K562 (cell line): ENCODE measurements at regions not wholly inside any gene's neighbourhood (a gene's known extent, or its start where the extent isn't known, plus 50 kb on each side); places are given as distances from the start of the nearest gene placed in this dataset.
"Not testable (repeated sequence)": the region's sequence is repeated elsewhere in the genome, so short reads cannot be mapped to it uniquely, and the experiment has no call there.

Experiments
- ATAC-seq: fragments of 200-7000 bp; cut with Tn5 transposase; 3 replicates; pipeline ENCODE4 v1.9.1; 2020; ENCODE audit warnings: moderate library complexity
- BruUV-seq: library from RNA; stranded (reverse); fragments of 400-500 nt; replicated peaks from 2 replicates; lab custom pipeline; 2021; lab: Mats Ljungman, UMichigan
- CTCF ChIA-PET: fragments of 300-600 bp; formaldehyde crosslinking; extraction: SDS; loops from one replicate; lab custom pipeline; 2021; ENCODE audit warnings: low intra/inter-chr PET ratio; lab: Yijun Ruan, JAX
- POLR2A ChIA-PET: fragments of 300-600, 350-650 bp; sonication (Branson Sonifier 250); formaldehyde crosslinking; extraction: SDS; loops from one replicate; lab custom pipeline; 2021; ENCODE audit warnings: antibody characterized with exemption, inconsistent platforms; lab: Yijun Ruan, JAX
- DNase-seq, 4 experiments: peaks; one replicate each; pipeline versions ENCODE4 v3.0.0 to v3.0.0-alpha.2; 2011 to 2018; ENCODE audit warnings: low spot score in 3 of 4, mixed read lengths in 3 of 4; ENCODE audit errors: extremely low read depth in 1 of 4
- FAIRE-seq: peaks from 2 replicates; lab custom pipeline; 2011; peaks lifted over from hg19 to GRCh38; lab: Jason Lieb, UNC
- H2AFZ ChIP-seq: 2 replicates; pipeline ENCODE4 v1.6.0; 2011; ENCODE audit warnings: low read depth, low read length, control low read depth, inconsistent platforms
- H3K27ac ChIP-seq: fragments of 200-600 bp; 3 replicates; pipeline ENCODE4 v1.8.0; 2011; ENCODE audit warnings: low read depth, mild to moderate bottlenecking, control low read depth, inconsistent platforms, low read length, moderate library complexity, mixed read lengths; ENCODE audit errors: extremely low read depth
- H3K27me3 ChIP-seq, 2 experiments: fragments of 300-600 bp in 1 of 2; 2 replicates in 1 of 2; 3 replicates in 1 of 2; pipeline versions ENCODE4 v1.6.0 to v1.8.0; 2011; ENCODE audit warnings: inconsistent platforms in 2 of 2, low read length in 2 of 2, mild to moderate bottlenecking in 1 of 2, mixed read lengths in 1 of 2, moderate library complexity in 1 of 2; ENCODE audit not compliant: control insufficient read depth in 2 of 2, insufficient read depth in 2 of 2
- H3K36me3 ChIP-seq: fragments of 300-600 bp; 3 replicates; pipeline ENCODE4 v1.8.0; 2011; ENCODE audit warnings: mild to moderate bottlenecking, low read length, inconsistent platforms; ENCODE audit not compliant: control insufficient read depth, insufficient read depth
- H3K4me1 ChIP-seq, 2 experiments: fragments of 200-600 bp in 1 of 2; replicated peaks in 1 of 2; 2 replicates in 1 of 2; 3 replicates in 1 of 2; pipeline versions ENCODE4 v1.5.1 to v1.8.0; 2011; ENCODE audit warnings: inconsistent platforms in 2 of 2, low read length in 2 of 2, mild to moderate bottlenecking in 1 of 2, mixed read lengths in 1 of 2, moderate library complexity in 1 of 2; ENCODE audit not compliant: control insufficient read depth in 2 of 2, insufficient read depth in 2 of 2
- H3K4me2 ChIP-seq: 2 replicates; pipeline ENCODE4 v1.6.1; 2011; ENCODE audit warnings: low read length, control low read depth, inconsistent platforms, mixed read lengths; ENCODE audit not compliant: insufficient read depth
- H3K4me3 ChIP-seq: fragments of 200-600 bp; sonication (generic), shearing (Covaris generic); 2 replicates; pipeline ENCODE4 v1.5.1; 2016; ENCODE audit warnings: control low read depth, inconsistent platforms
- H3K79me2 ChIP-seq: fragments of 200-600 bp; 3 replicates; pipeline ENCODE4 v1.8.0; 2011; ENCODE audit warnings: low read length, inconsistent platforms; ENCODE audit not compliant: control insufficient read depth, insufficient read depth
- H3K9ac ChIP-seq, 2 experiments: 2 replicates each; pipeline versions ENCODE4 v1.6.0 to v1.6.1; 2011; ENCODE audit warnings: low read depth in 2 of 2, low read length in 2 of 2, control low read depth in 1 of 2, inconsistent platforms in 1 of 2, mild to moderate bottlenecking in 1 of 2, mixed read lengths in 1 of 2; ENCODE audit not compliant: insufficient read depth in 1 of 2
- H3K9me1 ChIP-seq: one replicate; pipeline ENCODE4 v1.6.0; 2011; ENCODE audit warnings: inconsistent platforms, mild to moderate bottlenecking, low read length, moderate library complexity; ENCODE audit not compliant: control insufficient read depth, insufficient read depth
- H3K9me3 ChIP-seq: replicated peaks from 2 replicates; pipeline ENCODE4 v1.5.1; 2011; ENCODE audit warnings: low read depth, low read length, inconsistent platforms; ENCODE audit not compliant: control insufficient read depth, insufficient read depth
- H4K20me1 ChIP-seq: replicated peaks from 2 replicates; pipeline ENCODE4 v1.6.1; 2011; ENCODE audit warnings: low read length, inconsistent platforms, mixed read lengths; ENCODE audit not compliant: control insufficient read depth, insufficient read depth
- CBX2 ChIP-seq: fragments of 200-600 bp; sonication (generic); IDR thresholded peaks from one replicate; pipeline ENCODE4 v1.6.1; 2012; ENCODE audit warnings: mild to moderate bottlenecking, low read length, inconsistent platforms; ENCODE audit not compliant: insufficient read depth, poor library complexity, severe bottlenecking
- CCAR2 ChIP-seq: fragments of 200-400 bp; formaldehyde crosslinking; IDR thresholded peaks from 2 replicates; pipeline ENCODE4 v1.6.1; 2017; ENCODE audit warnings: mild to moderate bottlenecking, low read depth, low read length
- HDAC6 ChIP-seq: IDR thresholded peaks from 2 replicates; pipeline ENCODE4 v1.6.1; 2012; ENCODE audit warnings: low read depth, mild to moderate bottlenecking, control low read depth, inconsistent platforms, low read length, moderate library complexity
- NFIX ChIP-seq: fragments of 250-450 bp; sonication (Bioruptor Pico); IDR thresholded peaks from 2 replicates; pipeline ENCODE4 v1.4.0; 2020; ENCODE audit warnings: low read depth, mild to moderate bottlenecking, moderate library complexity
- PYGO2 ChIP-seq: fragments of 450-650 bp; IDR thresholded peaks from 2 replicates; pipeline ENCODE4 v1.6.1; 2016; ENCODE audit warnings: mild to moderate bottlenecking, missing genetic modification characterization, moderate library complexity, missing compliant biosample characterization
- SREBF1 ChIP-seq: fragments of 150-350 bp; IDR thresholded peaks from 2 replicates; pipeline ENCODE4 v1.6.1; 2014; ENCODE audit warnings: antibody characterized with exemption, low read depth, low read length, borderline replicate concordance
- ZC3H11A ChIP-seq: IDR thresholded peaks from 2 replicates; pipeline ENCODE4 v1.6.1; 2012; ENCODE audit warnings: low read depth, low read length, improper control_type of control experiment
- ZNF445 ChIP-seq: fragments of 250-450 bp; sonication (Bioruptor Pico); IDR thresholded peaks from 2 replicates; pipeline ENCODE4 v1.4.0; 2020; ENCODE audit warnings: low read depth, mild to moderate bottlenecking, moderate library complexity
- WGBS: fragments of 100-300 bp; shearing (Covaris generic); methylation state at CpG from one replicate; pipeline ENCODE4 v1.1.6; 2016; ENCODE audit warnings: low coverage, mixed read lengths; ENCODE audit not compliant: insufficient coverage; ENCODE audit errors: missing lambda C conversion rate; 5-methylcytosine and 5-hydroxymethylcytosine counted together
- in situ Hi-C: fragments of 300-500 bp; cut with MboI; formaldehyde crosslinking; loops from 4 replicates; pipeline ENCODE4 v1.15.0; 2018; ENCODE audit warnings: inconsistent platforms, mixed read lengths
- intact Hi-C: fragments of 100-400 bp; cut with micrococcal nuclease; formaldehyde crosslinking; loops from 2 replicates; pipeline ENCODE4 v1.14.2; 2022
- TF ChIP-seq, protein P1 (sequence below): fragments of 200-800 bp; sonication (Bioruptor generic); IDR thresholded peaks from 2 replicates; pipeline ENCODE4 v1.6.1; 2017; ENCODE audit warnings: missing genetic modification characterization, missing compliant biosample characterization

DNA sequence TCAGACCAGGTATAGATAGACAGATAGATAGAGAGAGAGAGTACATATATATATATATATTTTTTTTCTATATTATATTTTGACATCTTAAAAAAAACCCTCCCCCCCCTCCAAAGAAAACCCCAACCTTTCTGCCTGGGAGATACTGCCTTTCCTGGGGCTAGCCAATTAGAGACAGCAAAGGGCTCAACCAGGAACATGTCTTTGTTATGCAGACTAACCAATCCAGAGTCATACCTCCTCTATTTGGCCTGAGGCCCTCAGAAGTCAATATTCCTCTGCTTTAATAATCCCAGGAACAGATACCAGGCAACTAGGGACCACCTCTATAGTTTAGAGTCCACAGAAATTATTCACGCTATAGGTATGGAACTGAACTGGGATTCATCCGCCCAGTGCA lies 135.6 kb upstream of the MAD2L1 start:
- 0% methylated on average over 2 of the region's 2 CpGs for WGBS
- H3K27me3 ChIP-seq, result no peaks in the 10 kb centered on the region
- H3K9me1 ChIP-seq, result no peaks in the 10 kb centered on the region
- no peak overlapping the region for H3K27ac ChIP-seq
- intact Hi-C loops (no loop called here), in situ Hi-C loops (no loop called here)
- ChIA-PET POLR2A (no interaction called here), CTCF (no interaction called here)
- H3K4me3 ChIP-seq, result no peak overlapping the region
- H3K79me2 ChIP-seq, result no peaks in the 10 kb centered on the region
- BruUV-seq, result no TSS peak
- no peaks in the 10 kb centered on the region for H3K9me3 ChIP-seq
- DNase-seq, result no peak
- no peak for FAIRE-seq
- H2AFZ ChIP-seq, result no peak overlapping the region
- no peaks in the 10 kb centered on the region for H4K20me1 ChIP-seq
- no peaks in the 10 kb centered on the region for H3K4me1 ChIP-seq
- H3K9ac ChIP-seq, result no peak overlapping the region
- no peaks in the 10 kb centered on the region for H3K36me3 ChIP-seq
- ATAC-seq, result no peak
- TF ChIP-seq PYGO2 (no peak), CCAR2 (no peak), SREBF1 (no peak), HDAC6 (no peak), ZNF445 (no peak), NFIX (CRISPR knock-in tag) (no peak), ZC3H11A (no peak), CBX2 (no peak)
- TF ChIP-seq, protein P1, sequence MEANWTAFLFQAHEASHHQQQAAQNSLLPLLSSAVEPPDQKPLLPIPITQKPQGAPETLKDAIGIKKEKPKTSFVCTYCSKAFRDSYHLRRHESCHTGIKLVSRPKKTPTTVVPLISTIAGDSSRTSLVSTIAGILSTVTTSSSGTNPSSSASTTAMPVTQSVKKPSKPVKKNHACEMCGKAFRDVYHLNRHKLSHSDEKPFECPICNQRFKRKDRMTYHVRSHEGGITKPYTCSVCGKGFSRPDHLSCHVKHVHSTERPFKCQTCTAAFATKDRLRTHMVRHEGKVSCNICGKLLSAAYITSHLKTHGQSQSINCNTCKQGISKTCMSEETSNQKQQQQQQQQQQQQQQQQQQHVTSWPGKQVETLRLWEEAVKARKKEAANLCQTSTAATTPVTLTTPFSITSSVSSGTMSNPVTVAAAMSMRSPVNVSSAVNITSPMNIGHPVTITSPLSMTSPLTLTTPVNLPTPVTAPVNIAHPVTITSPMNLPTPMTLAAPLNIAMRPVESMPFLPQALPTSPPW (CRISPR knock-in tag), result no peak
- H3K4me2 ChIP-seq, result no peak overlapping the region

GRCh38 chr4:120200573-120201110 lies 134.0 kb upstream of the MAD2L1 start:
- H3K27ac ChIP-seq, H3K9me1 ChIP-seq, H3K79me2 ChIP-seq, POLR2A ChIA-PET, H3K36me3 ChIP-seq, H3K9ac ChIP-seq, intact Hi-C loops, FAIRE-seq, H3K27me3 ChIP-seq, ATAC-seq, H3K4me2 ChIP-seq, H4K20me1 ChIP-seq, DNase-seq, in situ Hi-C loops, H3K9me3 ChIP-seq, H3K4me1 ChIP-seq, H3K4me3 ChIP-seq, CTCF ChIA-PET, BruUV-seq, H2AFZ ChIP-seq: not testable (repeated sequence)
- 0% methylated on average over 1 of the region's 4 CpGs for WGBS
